Fibroblast of the aortic adventitia (primary cell): ENCODE measurements at regions not wholly inside any gene's neighbourhood (a gene's known extent, or its start where the extent isn't known, plus 50 kb on each side); places are given as distances from the start of the nearest gene placed in this dataset.

Source experiments
- DNase-seq: peaks from one replicate; pipeline ENCODE4 v3.0.0-alpha.2; 2010; ENCODE audit warnings: low read depth
- H3K4me3 ChIP-seq: 2 replicates; pipeline ENCODE4 v1.5.1; 2011; ENCODE audit warnings: low read depth, mild to moderate bottlenecking, control low read depth, low read length, moderate library complexity
- TF ChIP-seq, protein P1 (sequence below): IDR thresholded peaks from 2 replicates; pipeline ENCODE4 v1.5.1; 2011; ENCODE audit warnings: mild to moderate bottlenecking, low read length, control low read depth, inconsistent platforms; ENCODE audit not compliant: insufficient read depth

DNA sequence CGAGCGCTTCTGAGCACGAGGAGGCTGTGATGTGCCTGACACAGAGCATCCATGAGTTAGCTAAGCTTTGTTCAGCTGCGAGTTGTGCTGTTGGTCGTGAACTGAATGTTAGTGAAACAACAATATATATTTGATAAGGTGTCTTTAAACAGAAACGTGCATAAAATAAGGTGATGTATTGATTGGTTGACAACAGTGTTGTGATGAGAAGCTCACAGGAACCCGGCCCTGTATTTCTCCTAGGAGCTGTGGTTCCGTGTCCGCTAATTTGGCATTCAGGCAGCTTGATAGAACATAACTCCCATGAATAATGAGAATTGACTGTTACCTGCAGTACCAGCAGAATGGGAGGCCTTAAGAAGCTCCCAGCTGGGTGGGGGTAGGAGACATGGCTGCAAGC, 146.4 kb upstream of the MYCN start:
- TF ChIP-seq, protein P1, sequence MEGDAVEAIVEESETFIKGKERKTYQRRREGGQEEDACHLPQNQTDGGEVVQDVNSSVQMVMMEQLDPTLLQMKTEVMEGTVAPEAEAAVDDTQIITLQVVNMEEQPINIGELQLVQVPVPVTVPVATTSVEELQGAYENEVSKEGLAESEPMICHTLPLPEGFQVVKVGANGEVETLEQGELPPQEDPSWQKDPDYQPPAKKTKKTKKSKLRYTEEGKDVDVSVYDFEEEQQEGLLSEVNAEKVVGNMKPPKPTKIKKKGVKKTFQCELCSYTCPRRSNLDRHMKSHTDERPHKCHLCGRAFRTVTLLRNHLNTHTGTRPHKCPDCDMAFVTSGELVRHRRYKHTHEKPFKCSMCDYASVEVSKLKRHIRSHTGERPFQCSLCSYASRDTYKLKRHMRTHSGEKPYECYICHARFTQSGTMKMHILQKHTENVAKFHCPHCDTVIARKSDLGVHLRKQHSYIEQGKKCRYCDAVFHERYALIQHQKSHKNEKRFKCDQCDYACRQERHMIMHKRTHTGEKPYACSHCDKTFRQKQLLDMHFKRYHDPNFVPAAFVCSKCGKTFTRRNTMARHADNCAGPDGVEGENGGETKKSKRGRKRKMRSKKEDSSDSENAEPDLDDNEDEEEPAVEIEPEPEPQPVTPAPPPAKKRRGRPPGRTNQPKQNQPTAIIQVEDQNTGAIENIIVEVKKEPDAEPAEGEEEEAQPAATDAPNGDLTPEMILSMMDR, result no peak
- H3K4me3 ChIP-seq, result no peak overlapping the region
- no peak for DNase-seq

DNA sequence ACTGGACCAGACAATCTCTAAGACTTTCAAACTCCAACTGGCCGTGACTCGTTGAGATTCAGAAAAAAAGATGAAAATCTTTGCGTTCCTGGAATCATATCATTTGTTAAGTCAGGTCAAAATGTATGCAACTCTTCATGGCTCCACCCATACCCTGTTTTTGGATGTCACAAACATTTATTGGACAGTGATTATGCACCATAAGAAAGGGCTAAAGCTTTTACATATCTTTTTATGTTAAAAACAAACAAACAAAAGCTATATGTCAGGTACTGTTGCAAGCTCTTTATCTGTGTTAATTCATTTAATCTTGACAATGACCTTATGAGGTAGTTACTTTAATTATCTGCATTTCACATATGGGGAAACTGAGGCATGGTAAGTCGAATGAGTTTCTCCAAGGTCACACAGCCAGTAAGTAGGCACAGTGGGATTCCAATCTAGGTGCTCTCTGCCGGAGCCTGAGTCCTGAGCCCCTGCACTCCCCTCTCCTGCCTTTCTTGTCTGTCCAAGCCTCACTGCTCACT, 145.7 kb upstream of the MYCN start:
- no peak overlapping the region for H3K4me3 ChIP-seq
- DNase-seq, result no peak
- TF ChIP-seq, protein P1, result no peak

DNA sequence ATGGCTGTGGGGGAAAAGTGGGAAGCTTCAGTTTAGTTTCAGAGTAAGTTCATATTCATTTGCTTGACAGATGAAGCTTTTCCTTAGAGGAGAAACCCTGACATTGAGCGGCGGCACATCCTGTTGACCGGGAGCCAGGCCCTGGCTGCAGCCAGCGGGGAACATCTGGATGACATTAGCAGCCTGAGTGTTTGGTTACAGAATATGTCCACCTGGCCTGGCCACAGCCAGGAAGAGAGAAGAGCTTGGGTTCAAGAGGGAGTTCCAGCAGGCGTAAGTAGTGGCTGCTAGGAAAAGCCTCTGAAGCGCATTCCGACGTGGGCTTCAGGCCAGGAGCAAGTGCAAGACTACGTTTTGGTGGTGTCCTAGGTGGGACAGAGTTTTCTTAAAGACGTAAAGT, 144.9 kb upstream of the MYCN start:
- H3K4me3 ChIP-seq, result no peak overlapping the region
- TF ChIP-seq, protein P1, result no peak
- DNase-seq, result no peak

DNA sequence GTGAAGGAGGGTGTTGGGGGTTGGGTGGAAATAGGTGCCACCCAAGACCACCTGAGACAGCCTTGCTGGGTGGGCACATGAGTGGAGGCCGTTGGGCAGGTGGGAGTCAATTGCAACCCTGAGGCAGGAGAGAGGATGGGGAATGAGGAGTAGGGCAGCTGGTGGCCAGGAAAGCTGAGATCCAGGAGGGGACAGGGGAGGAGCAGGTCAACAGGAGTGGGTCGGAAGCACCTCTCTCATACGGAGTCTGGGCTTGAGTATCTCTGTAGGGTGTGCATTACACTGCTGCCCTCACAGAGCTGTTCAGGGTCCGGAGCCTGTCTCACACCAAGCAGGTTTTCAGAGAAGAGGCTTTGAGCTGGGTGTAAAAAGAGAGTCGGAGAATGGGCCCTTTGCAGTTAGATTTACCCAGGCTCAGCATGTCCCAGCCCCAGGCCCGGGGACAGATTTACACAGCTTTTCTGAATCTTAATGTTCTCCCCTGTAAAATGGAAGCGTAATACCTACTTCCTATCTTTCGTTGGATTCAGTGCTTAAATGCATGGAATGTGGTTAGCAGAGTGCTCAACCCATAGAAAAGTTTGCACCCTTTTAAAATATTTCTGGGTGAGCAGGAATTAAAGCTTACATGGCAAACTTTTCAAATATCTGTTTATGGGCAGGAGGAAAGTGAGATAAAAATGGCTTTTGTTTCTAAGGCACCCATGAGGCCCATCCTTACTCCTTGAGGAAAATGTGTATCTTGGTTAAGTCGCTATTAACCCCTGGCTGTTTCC, 144.0 kb upstream of the MYCN start:
- TF ChIP-seq, protein P1, result no peak
- no peak for DNase-seq
- no peak overlapping the region for H3K4me3 ChIP-seq

DNA sequence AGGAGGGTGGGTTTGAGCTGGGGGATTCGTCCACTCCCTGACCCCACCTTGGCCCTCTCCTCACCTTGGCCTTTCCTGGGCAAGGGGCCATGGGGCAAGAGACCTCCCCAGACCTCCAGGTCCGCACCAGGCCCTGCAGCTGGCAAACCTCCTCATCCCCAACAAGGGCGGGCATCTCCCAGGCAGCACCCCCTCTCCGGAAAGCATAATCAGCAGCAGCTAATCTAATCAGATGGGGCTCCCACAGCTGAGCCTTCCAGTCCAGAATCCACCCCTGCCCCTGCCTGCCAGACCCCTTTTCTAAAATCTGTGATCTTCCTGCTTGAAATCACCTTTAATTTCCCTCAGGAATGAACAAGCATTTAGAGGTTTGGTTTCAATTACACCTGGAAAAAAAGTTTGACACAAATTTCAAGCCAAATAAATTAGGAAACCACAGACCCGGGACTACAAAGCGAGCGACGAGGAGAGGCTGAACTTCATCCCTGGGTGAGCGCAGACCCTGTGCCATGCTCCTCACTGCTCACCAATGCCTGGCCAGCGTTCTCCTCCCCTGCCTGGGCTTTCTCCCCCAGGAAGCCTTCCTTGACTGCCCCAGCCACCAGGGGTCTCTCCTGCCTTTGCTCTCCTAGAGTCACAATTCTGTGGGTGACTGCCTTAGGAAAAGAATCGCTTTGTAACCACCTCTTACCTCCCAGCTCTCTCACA, 143.0 kb upstream of the MYCN start:
- TF ChIP-seq, protein P1, result no peak
- H3K4me3 ChIP-seq, result no peak overlapping the region
- no peak for DNase-seq

DNA sequence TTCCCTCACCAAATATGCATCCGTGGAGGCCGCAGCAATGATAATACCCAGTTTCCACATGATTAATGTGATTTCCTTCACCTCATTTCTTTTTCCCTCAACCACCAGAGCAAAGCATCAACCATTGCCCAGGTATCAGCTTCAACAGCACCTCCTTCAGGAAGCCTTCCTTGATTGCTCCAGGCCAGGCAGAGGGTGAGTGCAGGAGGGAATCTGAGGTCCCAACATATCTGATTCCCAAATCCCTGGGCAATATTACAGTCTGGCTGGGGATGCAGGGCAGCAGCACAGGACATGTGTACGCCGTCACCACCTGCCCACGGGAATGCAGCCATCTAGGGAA, 142.4 kb upstream of the MYCN start:
- no peak for DNase-seq
- TF ChIP-seq, protein P1, result no peak
- no peak overlapping the region for H3K4me3 ChIP-seq
